GM06990 (cell line): ENCODE measurements at regions not wholly inside any gene's neighbourhood (a gene's known extent, or its start where the extent isn't known, plus 50 kb on each side); places are given as distances from the start of the nearest gene placed in this dataset.

Experiments used
- DNase-seq: peaks from one replicate; pipeline ENCODE4 v3.0.0-alpha.2; 2011; ENCODE audit not compliant: insufficient read length; ENCODE audit errors: extremely low read depth
- H3K27me3 ChIP-seq: replicated peaks from 2 replicates; pipeline ENCODE4 v1.6.0; 2011; ENCODE audit warnings: low read length; ENCODE audit not compliant: control insufficient read depth, insufficient read depth
- H3K36me3 ChIP-seq: 2 replicates; pipeline ENCODE4 v1.5.1; 2011; ENCODE audit warnings: low read length; ENCODE audit not compliant: control insufficient read depth, insufficient read depth
- H3K4me3 ChIP-seq: replicated peaks from 2 replicates; pipeline ENCODE4 v1.5.1; 2011; ENCODE audit warnings: low read depth, mild to moderate bottlenecking, control low read depth, low read length
- TF ChIP-seq, protein P1 (sequence below): IDR thresholded peaks from 2 replicates; pipeline ENCODE4 v1.5.1; 2011; ENCODE audit warnings: low read length, control low read depth, mild to moderate bottlenecking, inconsistent platforms; ENCODE audit not compliant: insufficient read depth, poor library complexity, severe bottlenecking

DNA sequence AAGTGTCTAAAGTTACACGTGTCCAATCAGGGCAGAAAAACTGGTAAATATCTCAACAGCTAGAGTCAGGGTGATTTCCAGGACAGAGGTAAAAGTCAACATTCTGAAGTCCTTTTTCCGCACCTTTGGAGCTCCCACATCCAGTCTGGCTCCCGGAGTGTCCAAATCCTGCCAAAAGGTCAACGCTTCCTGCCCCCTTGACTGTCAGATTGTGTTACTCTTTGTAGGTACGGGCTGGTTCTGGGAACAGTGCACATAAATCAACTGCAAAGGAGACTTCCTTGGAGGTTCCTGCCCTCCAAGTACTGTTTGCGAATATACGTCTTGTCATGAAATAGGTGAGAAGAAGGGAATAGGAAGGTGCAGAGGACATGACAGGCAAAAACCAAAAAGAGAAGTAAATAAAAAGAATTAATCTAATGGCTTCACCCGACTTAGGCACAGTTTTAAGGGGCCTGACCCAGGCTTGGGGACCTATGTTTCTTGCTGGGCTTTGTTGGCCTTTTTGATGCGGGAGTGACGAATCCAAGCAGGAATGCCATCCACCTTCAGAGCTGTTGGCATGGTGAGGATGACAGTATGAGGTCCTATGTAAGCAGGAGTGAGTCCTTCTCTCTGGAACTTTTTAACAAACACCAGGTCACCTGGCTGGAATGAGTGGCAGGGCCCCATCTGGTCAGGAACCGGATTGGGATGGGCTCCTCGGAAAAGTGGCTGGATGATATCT lies 155.4 kb downstream of the TRIM27 start:
- DNase-seq: no peak
- Histone ChIP-seq H3K27me3 (no peaks in the 10 kb centered on the region; the same call in 1 of the 2 replicates), H3K4me3 (no peak overlapping the region), H3K36me3 (no peaks in the 10 kb centered on the region)
- TF ChIP-seq, protein P1, sequence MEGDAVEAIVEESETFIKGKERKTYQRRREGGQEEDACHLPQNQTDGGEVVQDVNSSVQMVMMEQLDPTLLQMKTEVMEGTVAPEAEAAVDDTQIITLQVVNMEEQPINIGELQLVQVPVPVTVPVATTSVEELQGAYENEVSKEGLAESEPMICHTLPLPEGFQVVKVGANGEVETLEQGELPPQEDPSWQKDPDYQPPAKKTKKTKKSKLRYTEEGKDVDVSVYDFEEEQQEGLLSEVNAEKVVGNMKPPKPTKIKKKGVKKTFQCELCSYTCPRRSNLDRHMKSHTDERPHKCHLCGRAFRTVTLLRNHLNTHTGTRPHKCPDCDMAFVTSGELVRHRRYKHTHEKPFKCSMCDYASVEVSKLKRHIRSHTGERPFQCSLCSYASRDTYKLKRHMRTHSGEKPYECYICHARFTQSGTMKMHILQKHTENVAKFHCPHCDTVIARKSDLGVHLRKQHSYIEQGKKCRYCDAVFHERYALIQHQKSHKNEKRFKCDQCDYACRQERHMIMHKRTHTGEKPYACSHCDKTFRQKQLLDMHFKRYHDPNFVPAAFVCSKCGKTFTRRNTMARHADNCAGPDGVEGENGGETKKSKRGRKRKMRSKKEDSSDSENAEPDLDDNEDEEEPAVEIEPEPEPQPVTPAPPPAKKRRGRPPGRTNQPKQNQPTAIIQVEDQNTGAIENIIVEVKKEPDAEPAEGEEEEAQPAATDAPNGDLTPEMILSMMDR: no peak

GRCh38 chr6:28769626-28770402 lies 154.0 kb downstream of the TRIM27 start:
- Histone ChIP-seq H3K36me3 (no peaks in the 10 kb centered on the region), H3K4me3 (no peak overlapping the region), H3K27me3 (no peaks in the 10 kb centered on the region; the same call in 1 of the 2 replicates)
- TF ChIP-seq, protein P1: no peak
- no peak for DNase-seq

- Histone ChIP-seq H3K36me3 (no peaks in the 10 kb centered on the region), H3K4me3 (no peak overlapping the region), H3K27me3 (no peaks in the 10 kb centered on the region; the same call in 1 of the 2 replicates)
- TF ChIP-seq, protein P1: no peak
- no peak for DNase-seq
Observed at GRCh38 chr6:28770732-28771131, 153.1 kb downstream of the TRIM27 start.

- no peak for DNase-seq
- H3K36me3 ChIP-seq: no peaks in the 10 kb centered on the region
- no peaks in the 10 kb centered on the region; the same call in 1 of the 2 replicates for H3K27me3 ChIP-seq
- H3K4me3 ChIP-seq: no peak overlapping the region
- TF ChIP-seq, protein P1: peak; percentile 23
Observed at GRCh38 chr6:28771401-28772267, 152.2 kb downstream of the TRIM27 start.

GRCh38 chr6:28772480-28773381 lies 151.1 kb downstream of the TRIM27 start:
- no peaks in the 10 kb centered on the region for H3K36me3 ChIP-seq
- no peak for DNase-seq
- H3K4me3 ChIP-seq: no peak overlapping the region
- TF ChIP-seq, protein P1: no peak
- H3K27me3 ChIP-seq: no peaks in the 10 kb centered on the region; the same call in 1 of the 2 replicates
